PFSK-1 (cell line): ENCODE measurements at regions not wholly inside any gene's neighbourhood (a gene's known extent, or its start where the extent isn't known, plus 50 kb on each side); places are given as distances from the start of the nearest gene placed in this dataset.

Experiments
- FOXP2 ChIP-seq: optimal IDR thresholded peaks from 2 replicates; pipeline ENCODE3; 2011; ENCODE audit warnings: borderline replicate concordance, control low read depth, inconsistent platforms; ENCODE audit not compliant: insufficient read depth; ENCODE audit errors: extremely low read length, extremely low read depth
- POLR2AphosphoS5 ChIP-seq: IDR thresholded peaks from 2 replicates; pipeline ENCODE4 v1.6.1; 2012; ENCODE audit warnings: low read depth, mild to moderate bottlenecking, control low read depth, low read length, moderate library complexity
- SIN3A ChIP-seq: IDR thresholded peaks from 2 replicates; pipeline ENCODE4 v1.6.1; 2012; ENCODE audit warnings: mild to moderate bottlenecking, low read length, moderate library complexity, borderline replicate concordance; ENCODE audit not compliant: insufficient read depth
- TAF1 ChIP-seq: IDR thresholded peaks from 2 replicates; pipeline ENCODE4 v1.6.1; 2012; ENCODE audit warnings: low read length, control low read depth, borderline replicate concordance; ENCODE audit not compliant: insufficient read depth
- TF ChIP-seq, protein P1 (sequence below), 2 experiments: IDR thresholded peaks; 2 replicates each; pipeline versions ENCODE4 v1.6.1 to v1.8.0; 2011 to 2012; ENCODE audit warnings: low read depth in 2 of 2, low read length in 2 of 2, control low read depth in 1 of 2, inconsistent platforms in 1 of 2, mild to moderate bottlenecking in 1 of 2, moderate library complexity in 1 of 2; ENCODE audit not compliant: insufficient read depth in 1 of 2

DNA sequence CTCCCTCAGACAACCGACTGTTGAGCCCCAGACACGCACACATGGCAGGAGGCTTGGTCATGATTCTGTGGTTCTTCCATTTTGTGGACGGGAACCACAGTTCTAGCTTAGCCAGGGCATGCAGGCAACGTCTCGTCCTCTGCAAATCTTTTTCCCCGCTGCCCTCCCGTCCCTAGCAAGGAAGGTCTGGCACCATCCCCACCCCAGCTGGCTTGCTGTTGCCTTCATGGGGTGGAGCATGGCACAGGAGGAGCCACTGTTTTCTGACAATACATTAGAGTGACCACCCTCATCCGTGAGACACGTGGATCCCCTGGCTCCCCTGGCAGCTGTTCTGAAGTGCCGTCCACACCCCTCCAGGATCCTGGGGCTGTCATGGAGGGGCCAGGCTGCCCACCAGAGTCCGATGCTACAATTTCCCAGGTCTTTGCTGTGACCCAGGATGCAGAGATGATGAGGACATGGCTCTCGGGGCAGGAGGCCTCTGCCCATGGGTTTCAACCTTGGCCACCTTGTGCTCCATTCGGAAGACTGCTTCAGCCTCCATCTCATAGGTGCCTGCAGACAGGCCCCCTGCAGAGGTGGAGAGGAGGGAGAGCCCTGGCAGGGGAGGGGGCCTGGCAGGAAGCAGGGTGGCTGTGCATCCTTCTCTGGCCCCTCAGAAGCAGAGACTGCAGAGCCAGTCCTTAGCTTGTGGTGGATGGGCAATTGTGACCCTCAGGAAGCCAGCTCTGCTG is 233.6 kb downstream of the GLRX3 start:
- TF ChIP-seq TAF1 (no peak), POLR2AphosphoS5 (no peak), SIN3A (no peak), FOXP2 (no peak)
- TF ChIP-seq, protein P1, sequence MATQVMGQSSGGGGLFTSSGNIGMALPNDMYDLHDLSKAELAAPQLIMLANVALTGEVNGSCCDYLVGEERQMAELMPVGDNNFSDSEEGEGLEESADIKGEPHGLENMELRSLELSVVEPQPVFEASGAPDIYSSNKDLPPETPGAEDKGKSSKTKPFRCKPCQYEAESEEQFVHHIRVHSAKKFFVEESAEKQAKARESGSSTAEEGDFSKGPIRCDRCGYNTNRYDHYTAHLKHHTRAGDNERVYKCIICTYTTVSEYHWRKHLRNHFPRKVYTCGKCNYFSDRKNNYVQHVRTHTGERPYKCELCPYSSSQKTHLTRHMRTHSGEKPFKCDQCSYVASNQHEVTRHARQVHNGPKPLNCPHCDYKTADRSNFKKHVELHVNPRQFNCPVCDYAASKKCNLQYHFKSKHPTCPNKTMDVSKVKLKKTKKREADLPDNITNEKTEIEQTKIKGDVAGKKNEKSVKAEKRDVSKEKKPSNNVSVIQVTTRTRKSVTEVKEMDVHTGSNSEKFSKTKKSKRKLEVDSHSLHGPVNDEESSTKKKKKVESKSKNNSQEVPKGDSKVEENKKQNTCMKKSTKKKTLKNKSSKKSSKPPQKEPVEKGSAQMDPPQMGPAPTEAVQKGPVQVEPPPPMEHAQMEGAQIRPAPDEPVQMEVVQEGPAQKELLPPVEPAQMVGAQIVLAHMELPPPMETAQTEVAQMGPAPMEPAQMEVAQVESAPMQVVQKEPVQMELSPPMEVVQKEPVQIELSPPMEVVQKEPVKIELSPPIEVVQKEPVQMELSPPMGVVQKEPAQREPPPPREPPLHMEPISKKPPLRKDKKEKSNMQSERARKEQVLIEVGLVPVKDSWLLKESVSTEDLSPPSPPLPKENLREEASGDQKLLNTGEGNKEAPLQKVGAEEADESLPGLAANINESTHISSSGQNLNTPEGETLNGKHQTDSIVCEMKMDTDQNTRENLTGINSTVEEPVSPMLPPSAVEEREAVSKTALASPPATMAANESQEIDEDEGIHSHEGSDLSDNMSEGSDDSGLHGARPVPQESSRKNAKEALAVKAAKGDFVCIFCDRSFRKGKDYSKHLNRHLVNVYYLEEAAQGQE (IDR thresholded peaks at IDR 0.05; ENCODE audit: insufficient read depth in 1 of 2, low read depth in 2 of 2, low read length in 2 of 2), result no peak

DNA sequence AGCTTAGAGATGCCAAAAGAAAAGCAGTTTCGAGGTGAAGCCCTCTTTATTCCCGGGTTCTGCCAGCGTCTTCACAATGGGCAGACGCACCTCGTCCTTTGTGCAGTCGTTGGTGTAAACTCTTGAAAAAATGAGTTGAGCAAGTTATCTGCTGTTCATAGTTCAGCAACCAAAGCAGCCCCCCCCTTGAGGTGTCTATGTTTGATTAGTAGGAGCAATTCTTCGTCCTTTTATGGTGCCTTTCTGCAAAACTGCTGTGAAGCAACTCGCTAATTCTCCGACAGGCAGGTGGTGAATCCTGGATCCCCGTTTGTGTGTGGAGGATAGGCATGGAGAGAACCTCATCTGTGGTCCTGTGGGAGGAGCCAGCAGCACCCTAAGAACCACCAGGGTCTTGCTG is 234.5 kb downstream of the GLRX3 start:
- TF ChIP-seq, protein P1 (IDR thresholded peaks at IDR 0.05; ENCODE audit: insufficient read depth in 1 of 2, low read depth in 2 of 2, low read length in 2 of 2), result no peak
- no peak for TF ChIP-seq FOXP2
- no peak for TF ChIP-seq POLR2AphosphoS5
- TF ChIP-seq SIN3A, result no peak
- no peak for TF ChIP-seq TAF1

DNA sequence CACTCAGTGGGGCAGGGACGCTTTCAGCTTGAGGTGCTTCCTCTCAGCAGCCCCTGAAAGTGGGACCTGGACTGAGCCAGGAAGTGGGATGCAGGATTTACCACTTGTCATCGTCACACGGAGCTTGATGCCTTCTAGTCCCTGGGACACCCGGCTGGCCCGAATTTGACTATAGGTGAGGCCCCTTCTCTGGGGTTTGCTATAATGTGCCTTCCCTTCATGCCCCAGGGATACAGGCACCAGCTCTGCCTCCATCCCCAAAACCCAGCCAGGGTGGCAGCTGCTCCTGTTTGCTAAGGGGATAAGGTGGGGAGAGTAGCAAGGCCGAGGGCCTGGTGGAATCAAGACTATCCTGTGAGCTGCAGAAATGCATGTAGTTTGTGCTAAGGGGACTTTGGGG is 235.0 kb downstream of the GLRX3 start:
- no peak for TF ChIP-seq TAF1
- TF ChIP-seq SIN3A, result no peak
- no peak for TF ChIP-seq POLR2AphosphoS5
- TF ChIP-seq, protein P1 (IDR thresholded peaks at IDR 0.05; ENCODE audit: insufficient read depth in 1 of 2, low read depth in 2 of 2, low read length in 2 of 2), result no peak
- TF ChIP-seq FOXP2, result no peak

DNA sequence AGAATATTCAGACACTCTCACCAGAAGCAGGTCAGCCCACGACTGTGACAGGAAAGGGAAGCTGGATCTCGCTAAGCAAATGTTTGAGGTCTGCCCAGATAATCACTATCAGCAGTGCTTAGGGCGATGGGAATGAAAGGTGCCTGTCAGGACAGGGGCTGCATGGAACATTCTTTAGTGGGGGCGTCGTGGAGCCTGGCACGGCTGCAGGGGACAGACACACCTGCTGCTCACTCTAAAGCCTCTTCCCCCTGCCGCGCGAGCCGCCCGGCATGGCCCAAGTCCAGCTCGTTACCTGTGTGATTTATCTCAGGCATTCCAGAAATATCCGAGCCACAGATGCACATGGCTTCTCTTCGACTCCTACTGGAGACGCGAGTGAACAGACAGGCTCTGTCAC is 235.5 kb downstream of the GLRX3 start:
- no peak for TF ChIP-seq SIN3A
- TF ChIP-seq FOXP2, result no peak
- TF ChIP-seq, protein P1 (IDR thresholded peaks at IDR 0.05; ENCODE audit: insufficient read depth in 1 of 2, low read depth in 2 of 2, low read length in 2 of 2), result no peak
- TF ChIP-seq TAF1, result no peak
- no peak for TF ChIP-seq POLR2AphosphoS5
